Endothelial cell (in vitro differentiated cells): ENCODE measurements at regions not wholly inside any gene's neighbourhood (a gene's known extent, or its start where the extent isn't known, plus 50 kb on each side); places are given as distances from the start of the nearest gene placed in this dataset.

Source experiments
- DNase-seq: peaks from one replicate; pipeline ENCODE4 v3.0.0; 2021; ENCODE audit warnings: low spot score
- H3K27ac Mint-ChIP-seq: one replicate; pipeline ENCODE4 v1.8.0; 2021; ENCODE audit warnings: mixed read lengths, inconsistent platforms; ENCODE audit not compliant: unreplicated experiment
- H3K27me3 Mint-ChIP-seq: one replicate; pipeline ENCODE4 v1.8.0; 2021; ENCODE audit warnings: mild to moderate bottlenecking, moderate library complexity, mixed read lengths, inconsistent platforms; ENCODE audit not compliant: unreplicated experiment
- H3K36me3 Mint-ChIP-seq: one replicate; pipeline ENCODE4 v1.8.0; 2021; ENCODE audit warnings: mild to moderate bottlenecking, low read depth, mixed read lengths, inconsistent platforms; ENCODE audit not compliant: unreplicated experiment
- H3K4me1 Mint-ChIP-seq: one replicate; pipeline ENCODE4 v1.8.0; 2021; ENCODE audit warnings: mild to moderate bottlenecking, mixed read lengths, inconsistent platforms; ENCODE audit not compliant: unreplicated experiment
- H3K4me3 Mint-ChIP-seq: one replicate; pipeline ENCODE4 v1.8.0; 2021; ENCODE audit warnings: mild to moderate bottlenecking, mixed read lengths, inconsistent platforms; ENCODE audit not compliant: unreplicated experiment
- H3K9me3 Mint-ChIP-seq: one replicate; pipeline ENCODE4 v1.8.0; 2021; ENCODE audit warnings: mixed read lengths, inconsistent platforms; ENCODE audit not compliant: unreplicated experiment
- TF ChIP-seq, protein P1 (sequence below): fragments of 200-600 bp; sonication (generic); IDR thresholded peaks from one replicate; pipeline ENCODE4 v1.5.0; 2021; ENCODE audit warnings: antibody characterized with exemption; ENCODE audit not compliant: unreplicated experiment

DNA sequence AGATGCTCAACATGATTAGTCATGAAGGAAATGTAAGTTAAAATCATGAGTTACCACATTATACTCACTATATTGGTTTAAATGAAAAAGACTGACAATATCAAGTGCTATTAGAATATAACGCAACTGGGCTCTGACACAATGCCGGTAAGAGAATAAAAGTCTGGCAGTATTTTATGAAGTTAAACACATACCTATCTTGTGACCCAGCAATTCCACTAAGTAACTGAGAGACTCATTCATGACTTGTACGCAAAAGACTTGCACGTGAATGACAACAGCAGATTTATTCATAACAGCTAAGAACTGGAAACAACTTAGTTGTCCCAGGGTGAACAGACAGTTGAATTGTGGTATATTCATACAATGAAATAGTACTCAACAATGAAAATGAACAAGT is 342.1 kb downstream of the SLC4A3 start:
- peaks cover 5% of the 10 kb centered on the region for H3K4me1 Mint-ChIP-seq
- TF ChIP-seq, protein P1, sequence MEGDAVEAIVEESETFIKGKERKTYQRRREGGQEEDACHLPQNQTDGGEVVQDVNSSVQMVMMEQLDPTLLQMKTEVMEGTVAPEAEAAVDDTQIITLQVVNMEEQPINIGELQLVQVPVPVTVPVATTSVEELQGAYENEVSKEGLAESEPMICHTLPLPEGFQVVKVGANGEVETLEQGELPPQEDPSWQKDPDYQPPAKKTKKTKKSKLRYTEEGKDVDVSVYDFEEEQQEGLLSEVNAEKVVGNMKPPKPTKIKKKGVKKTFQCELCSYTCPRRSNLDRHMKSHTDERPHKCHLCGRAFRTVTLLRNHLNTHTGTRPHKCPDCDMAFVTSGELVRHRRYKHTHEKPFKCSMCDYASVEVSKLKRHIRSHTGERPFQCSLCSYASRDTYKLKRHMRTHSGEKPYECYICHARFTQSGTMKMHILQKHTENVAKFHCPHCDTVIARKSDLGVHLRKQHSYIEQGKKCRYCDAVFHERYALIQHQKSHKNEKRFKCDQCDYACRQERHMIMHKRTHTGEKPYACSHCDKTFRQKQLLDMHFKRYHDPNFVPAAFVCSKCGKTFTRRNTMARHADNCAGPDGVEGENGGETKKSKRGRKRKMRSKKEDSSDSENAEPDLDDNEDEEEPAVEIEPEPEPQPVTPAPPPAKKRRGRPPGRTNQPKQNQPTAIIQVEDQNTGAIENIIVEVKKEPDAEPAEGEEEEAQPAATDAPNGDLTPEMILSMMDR = no peak
- DNase-seq = no peak

DNA sequence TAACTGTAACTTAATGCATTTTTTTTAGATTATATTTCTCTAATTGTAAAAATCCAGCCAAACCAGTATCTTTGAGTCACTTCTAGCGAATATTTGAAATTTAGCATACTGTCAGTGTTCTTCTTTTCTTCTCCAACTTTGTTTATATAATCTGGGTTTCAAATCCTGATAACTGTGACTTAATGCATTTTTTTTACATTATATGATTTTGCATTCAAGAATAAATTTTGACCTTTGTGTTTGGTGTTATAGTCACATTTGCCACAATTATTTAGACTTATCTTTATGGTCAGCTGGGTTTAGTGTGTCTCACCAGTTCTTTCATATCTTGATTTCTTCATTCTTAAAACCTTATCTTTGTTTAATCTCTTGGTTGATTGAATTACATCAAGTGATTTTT is 345.7 kb downstream of the SLC4A3 start:
- Mint-ChIP-seq H3K36me3 (no peaks in the 10 kb centered on the region), H3K4me1 (no peaks in the 10 kb centered on the region), H3K4me3 (no peak overlapping the region), H3K27me3 (no peaks in the 10 kb centered on the region), H3K27ac (no peak overlapping the region), H3K9me3 (no peaks in the 10 kb centered on the region)
- DNase-seq = no peak
- TF ChIP-seq, protein P1 = no peak

More for the DNA sequence above, 342.1 kb downstream of the SLC4A3 start:
- H3K27ac Mint-ChIP-seq = no peak overlapping the region
- no peak overlapping the region for H3K4me3 Mint-ChIP-seq
- peaks cover 4% of the 10 kb centered on the region for H3K9me3 Mint-ChIP-seq
- H3K36me3 Mint-ChIP-seq = no peaks in the 10 kb centered on the region
- H3K27me3 Mint-ChIP-seq = peaks cover 1% of the 10 kb centered on the region

DNA sequence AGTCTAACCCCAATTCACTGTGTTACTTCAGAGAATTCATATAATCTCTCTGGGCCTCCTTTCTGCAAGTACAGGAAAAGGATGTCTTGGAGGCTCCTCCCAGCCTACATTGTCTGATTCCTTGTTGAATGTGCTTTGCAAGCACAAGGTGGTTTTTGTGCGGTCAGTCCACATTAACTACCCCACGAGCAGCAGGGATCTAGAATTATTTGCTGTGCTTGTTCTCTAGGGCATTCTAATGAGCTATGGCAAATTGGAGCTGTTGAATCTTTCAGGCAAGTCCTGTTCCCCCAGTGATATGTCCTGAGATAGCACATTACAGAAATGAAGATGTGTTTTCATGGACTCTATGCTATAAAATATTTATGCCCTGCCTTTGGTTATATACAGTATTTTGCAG is 349.4 kb downstream of the SLC4A3 start:
- Mint-ChIP-seq H3K4me3 (no peak overlapping the region), H3K9me3 (no peaks in the 10 kb centered on the region), H3K27me3 (no peaks in the 10 kb centered on the region), H3K4me1 (no peaks in the 10 kb centered on the region), H3K36me3 (no peaks in the 10 kb centered on the region), H3K27ac (no peak overlapping the region)
- TF ChIP-seq, protein P1 = no peak
- DNase-seq = no peak

DNA sequence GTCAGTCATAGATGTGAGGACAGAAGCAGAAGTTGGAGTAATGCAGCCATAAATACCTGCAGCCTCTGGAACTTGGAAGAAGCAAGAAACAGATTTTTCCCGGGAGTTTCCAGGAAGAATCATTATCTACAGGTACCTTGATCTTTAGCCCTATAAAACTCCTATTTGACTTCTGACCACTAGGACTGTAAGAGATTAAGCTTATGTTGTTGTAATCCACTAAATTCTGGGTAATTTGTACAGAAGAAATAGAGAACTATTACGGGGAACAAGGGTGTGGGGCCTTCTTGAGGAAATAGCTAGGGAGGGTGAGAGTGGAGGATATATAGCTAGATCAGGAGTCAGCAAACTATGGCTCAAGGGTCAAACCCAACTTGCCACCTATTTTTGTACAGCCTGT is 353.2 kb downstream of the SLC4A3 start:
- Mint-ChIP-seq H3K4me3 (no peak overlapping the region), H3K36me3 (no peaks in the 10 kb centered on the region), H3K27me3 (no peaks in the 10 kb centered on the region), H3K27ac (no peak overlapping the region), H3K4me1 (no peaks in the 10 kb centered on the region), H3K9me3 (no peaks in the 10 kb centered on the region)
- DNase-seq = no peak
- TF ChIP-seq, protein P1 = no peak

DNA sequence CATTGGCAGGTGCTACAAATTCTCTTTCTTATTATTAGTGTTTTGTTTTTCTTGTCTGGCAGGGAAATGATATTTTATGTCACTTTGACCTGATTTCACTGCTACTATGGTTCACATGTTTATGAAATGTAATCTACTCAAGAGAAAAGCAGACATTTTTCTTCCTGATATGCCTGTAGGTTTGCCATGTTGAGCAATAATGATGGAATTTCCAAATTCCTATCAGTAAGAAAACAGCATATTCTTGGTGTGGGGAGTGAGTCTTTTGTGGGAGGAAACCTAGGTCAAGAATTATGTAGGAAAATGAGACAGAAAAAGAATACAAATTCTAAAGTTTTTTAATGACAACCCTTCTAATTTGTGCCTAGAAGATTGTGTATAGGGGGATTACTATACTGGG is 356.4 kb downstream of the SLC4A3 start:
- Mint-ChIP-seq H3K9me3 (no peaks in the 10 kb centered on the region), H3K4me1 (no peaks in the 10 kb centered on the region), H3K27me3 (no peaks in the 10 kb centered on the region), H3K36me3 (no peaks in the 10 kb centered on the region), H3K4me3 (no peak overlapping the region), H3K27ac (no peak overlapping the region)
- no peak for DNase-seq
- TF ChIP-seq, protein P1 = no peak
